Stimulated activated CD8-positive, alpha-beta memory T cell treated with anti-CD3 and anti-CD28 coated beads, Interleukin-12 subunit alpha, Interleukin-12 subunit beta, amount 100 ng/mL, for 24 hours (primary cell): ENCODE measurements at regions not wholly inside any gene's neighbourhood (a gene's known extent, or its start where the extent isn't known, plus 50 kb on each side); places are given as distances from the start of the nearest gene placed in this dataset.
"Not testable (repeated sequence)": the region's sequence is repeated elsewhere in the genome, so short reads cannot be mapped to it uniquely, and the experiment has no call there.

ENCODE experiments used
- DNase-seq: peaks from one replicate; pipeline ENCODE4 v3.0.0-alpha.2; 2020; ENCODE audit errors: extremely low read depth

DNA sequence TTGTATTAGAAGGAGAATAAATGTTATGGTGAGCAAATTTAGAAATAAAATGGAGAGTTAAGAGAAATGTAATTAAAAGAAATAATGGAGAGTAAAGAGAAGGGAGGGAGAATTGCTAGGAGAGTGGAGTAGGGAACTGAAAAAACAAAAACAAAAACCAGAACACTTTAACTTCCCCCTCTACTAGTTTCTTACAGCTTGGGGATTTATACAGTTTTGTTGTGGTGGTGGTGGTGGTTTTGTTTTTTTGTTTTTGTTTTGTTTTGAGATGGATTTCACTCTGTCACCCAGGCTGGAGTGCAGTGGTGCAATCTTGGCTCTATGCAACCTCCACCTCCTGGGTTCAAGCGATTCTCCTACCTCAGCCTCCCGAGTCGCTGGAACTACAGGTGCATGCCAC is 322.4 kb downstream of the TMEM167A start:
- no peak for DNase-seq

DNA sequence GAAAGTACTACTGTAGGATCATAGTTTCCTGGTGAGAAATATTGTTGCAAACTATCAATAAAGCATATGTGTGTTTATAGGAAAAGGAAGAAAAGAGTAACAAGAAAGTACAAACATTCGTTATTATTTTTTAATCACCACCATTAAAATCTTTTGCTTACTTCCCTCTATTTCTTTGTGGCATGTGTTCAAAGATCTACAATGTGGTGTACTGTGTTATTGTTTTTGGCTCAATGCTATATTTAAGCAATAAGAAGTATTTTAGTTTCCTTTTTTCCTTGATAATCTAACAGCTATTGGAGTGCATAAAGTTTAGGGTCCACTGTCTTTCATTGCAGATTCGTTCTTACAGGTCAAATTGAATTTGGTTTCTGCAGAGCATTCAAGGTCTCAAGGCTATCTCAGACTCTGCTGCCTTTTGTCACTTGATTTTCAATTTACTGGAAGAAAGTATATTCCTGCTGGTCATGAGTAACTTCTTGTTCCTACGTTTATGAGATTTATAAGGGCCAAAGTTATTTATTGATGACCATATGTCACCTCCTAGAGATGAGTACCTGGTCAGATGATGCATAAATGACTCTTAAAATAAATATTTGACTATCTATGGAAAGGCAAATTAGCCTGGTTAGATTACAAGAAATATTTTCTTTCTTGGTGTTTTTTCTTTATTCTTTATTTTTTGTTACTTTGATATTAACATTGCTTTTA is 323.0 kb downstream of the TMEM167A start:
- no peak for DNase-seq

DNA sequence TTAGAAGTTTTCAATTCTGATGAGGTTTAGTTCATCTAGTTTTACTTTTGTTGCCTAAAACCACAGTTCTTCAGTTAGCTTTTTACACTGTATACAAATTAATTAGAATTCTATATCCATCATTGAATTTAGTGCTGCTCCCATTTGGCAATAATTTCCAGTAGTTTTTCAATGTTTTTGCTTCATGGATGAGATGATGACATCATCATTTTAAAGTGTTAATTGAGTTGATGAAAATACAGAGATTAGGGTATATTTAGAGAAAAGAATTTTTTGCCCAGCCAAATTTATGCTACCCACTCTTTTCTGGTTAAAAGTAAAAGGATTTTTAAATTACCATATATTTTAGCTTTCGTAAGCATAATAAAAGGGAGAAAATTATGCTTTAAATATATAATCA is 323.8 kb downstream of the TMEM167A start:
- no peak for DNase-seq

- no peak for DNase-seq
Observed at GRCh38 chr5:82749461-82749820, 327.8 kb downstream of the TMEM167A start.

GRCh38 chr5:82748688-82749460 is 328.3 kb downstream of the TMEM167A start:
- DNase-seq = no peak

DNA sequence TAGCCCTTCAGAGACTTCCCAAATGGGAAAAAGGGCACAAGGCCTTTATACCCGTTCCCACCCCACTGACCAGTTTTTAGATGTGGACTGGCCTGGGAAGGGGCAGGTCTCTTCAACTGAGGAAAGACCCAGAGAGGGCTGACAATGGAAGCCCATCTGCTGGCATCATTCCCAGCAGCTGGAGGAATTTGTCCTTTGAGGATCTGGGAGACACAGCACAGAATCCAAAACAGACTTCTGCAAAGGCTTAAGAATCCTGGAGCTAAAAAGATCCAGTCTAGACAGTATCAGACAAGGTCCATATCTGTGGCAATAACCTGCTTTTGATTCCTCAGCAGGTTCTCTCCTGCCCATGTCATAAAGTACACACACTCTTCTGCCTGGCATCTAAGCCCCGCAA is 329.2 kb downstream of the TMEM167A start:
- DNase-seq = no peak

DNA sequence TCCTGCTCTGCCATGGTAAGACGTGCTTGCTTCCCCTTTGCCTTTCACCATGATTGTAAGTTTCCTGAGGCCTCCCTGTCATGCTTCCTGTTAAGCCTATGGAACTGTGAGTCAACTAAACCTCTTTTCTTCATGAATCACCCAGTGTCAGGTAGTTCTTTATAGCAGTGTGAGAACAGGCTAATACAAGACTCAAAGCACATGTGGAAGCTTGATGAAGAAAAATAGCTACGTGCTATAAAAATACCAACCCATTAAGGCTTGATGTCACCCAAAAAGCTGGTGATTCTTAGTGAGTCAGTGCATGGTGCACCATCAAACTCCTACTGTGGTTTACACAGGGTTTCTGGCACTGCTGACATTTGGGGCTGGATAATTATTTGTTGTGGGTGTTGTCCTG is 332.2 kb downstream of the TMEM167A start:
- no peak for DNase-seq

DNA sequence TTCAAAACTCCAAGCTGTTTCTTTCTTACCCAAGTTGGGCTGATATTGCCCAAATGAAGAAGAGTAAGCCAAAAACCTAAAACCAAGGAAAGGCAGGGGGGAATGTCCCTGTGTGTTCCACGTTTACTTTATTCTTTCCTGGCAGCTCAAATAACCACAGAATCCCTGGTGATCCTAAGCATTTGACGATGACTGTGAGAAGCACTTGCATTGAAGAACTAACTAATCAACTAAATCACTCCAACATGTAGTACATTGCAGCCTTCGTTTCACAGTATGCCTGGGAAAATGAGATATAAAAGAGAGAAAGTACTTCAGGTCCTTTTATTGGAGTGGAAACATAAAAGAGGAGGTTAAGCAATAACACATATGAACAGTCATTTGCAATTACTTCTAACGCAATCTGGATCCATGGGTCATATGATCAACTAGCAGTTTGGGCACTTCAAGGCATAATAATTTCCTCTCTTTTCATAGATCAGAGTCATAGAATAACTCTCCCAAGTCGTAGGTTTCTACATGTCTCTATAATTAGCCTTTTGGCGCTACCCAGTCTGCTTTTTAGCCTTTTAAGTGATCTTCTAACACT is 338.4 kb downstream of the TMEM167A start:
- DNase-seq = no peak

DNA sequence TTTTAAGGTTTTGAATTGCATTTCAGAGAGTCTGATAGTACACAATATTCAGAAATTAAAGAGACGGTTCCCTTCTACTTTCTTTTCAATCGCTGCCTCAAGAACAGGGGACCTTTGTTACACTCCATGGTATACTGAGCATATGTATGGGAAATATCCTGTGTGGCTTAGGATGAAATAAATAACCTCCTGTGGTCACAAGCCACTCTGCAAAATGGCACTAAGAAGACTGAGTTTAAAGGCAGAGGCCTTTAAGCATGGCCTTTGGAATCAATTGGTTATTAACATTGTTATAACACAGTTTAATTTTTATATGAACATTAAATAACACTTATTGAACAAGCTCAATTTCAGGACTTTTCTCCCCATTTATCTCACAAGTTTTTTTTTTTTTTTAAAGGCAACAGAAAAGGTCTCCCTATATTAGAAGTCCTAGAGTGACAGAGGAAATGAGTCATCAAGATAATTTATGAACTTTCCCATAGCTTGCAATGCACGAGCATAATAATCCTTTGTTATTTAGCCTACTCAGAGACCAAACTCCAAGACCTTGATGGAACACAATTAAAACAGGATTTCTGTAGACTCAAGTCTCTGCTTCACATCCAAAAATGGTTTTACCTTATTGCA is 341.9 kb downstream of the TMEM167A start:
- DNase-seq = no peak

DNA sequence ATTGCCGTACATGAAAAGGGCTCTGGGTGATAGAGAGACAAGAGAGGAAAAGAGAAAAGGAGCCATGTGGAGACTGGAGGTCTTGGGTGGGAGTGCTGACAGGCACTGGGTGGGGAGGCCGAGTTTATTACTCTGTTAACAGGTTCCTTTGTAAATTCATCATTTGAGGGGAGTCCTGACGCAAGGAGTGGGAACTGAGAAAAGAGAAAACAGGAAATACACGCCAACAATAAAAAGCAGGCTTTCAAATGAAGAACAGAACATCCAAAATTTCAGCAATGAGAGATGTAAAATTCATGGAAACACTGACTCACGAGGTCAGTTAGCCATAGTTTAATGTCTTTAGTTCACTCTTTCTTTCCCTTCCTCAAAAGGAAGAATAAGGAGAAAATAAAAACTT is 342.8 kb downstream of the TMEM167A start:
- DNase-seq = no peak

GRCh38 chr5:82730913-82731312 is 346.3 kb downstream of the TMEM167A start:
- DNase-seq = no peak

- DNase-seq = no peak
Observed at GRCh38 chr5:82728926-82729702, 348.1 kb downstream of the TMEM167A start.

- no peak for DNase-seq
Observed at GRCh38 chr5:82723168-82723567, 354.0 kb downstream of the TMEM167A start.

- no peak for DNase-seq
Observed at GRCh38 chr5:82721087-82721410, 356.1 kb downstream of the TMEM167A start.

DNA sequence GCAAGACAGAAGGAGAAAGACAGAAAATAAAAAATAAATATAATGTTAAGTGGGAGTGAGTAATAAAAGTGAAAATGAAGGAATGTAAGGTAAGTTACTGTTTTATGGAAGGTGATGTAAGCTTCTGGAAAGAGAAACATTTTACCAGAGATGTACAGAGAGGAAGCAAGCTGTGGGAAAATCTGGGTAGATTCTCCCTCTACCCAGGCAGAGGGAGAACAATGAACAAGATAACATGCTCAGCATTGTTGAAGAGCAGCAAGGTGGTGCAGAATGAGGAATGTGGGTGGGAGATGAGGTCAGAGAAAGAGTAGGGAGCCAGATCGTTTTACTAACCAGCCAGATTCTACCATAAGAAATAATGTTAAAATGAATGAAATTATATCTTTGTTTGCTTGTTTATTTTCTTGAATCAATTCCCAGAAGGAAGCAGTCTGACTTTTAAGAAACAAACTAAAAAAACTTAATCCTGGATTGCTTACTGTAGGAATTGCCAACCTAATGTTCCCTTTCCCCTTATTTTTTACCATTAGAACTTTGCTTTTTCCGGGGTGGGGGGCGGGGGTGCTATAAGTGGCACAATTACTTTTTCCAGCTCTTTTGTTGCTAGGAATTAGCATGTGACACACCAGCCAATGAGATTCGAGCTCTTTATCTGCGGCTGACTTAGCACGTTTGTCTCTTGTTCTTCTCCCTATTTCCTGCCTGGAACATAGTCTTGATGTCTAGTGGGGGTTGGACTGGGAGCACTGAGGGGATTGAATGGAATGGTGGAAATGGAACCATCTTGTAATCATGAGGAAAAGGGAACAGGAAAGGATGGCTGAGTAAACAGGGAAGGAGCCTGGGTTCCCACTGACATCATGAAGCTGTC is 356.7 kb downstream of the TMEM167A start:
- DNase-seq = no peak

- no peak for DNase-seq
Observed at GRCh38 chr5:82719368-82719767, 357.8 kb downstream of the TMEM167A start.

- no peak for DNase-seq
Observed at GRCh38 chr5:82717738-82718137, 359.5 kb downstream of the TMEM167A start.

GRCh38 chr5:82714732-82715131 is 362.5 kb downstream of the TMEM167A start:
- not testable (repeated sequence) for DNase-seq

DNA sequence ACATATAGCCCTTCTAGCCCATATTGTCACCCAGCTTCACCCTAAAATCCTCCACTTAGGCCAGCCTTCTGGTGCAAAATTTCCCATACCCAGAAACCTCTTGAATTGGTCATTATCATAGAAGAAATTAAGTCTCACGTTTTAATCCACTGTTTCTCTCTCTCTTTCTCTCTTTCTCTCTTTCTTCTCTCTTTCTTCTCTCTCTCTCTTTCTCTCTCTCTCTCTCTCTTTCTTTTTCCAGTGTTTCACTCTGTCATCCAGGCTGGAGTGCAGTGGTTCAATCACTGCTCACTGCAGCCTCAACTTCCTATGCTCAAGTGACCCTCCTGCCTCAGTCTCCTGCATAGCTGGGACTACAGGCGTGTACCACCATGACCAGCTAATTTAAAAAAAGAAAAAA is 363.4 kb downstream of the TMEM167A start:
- DNase-seq = no peak

DNA sequence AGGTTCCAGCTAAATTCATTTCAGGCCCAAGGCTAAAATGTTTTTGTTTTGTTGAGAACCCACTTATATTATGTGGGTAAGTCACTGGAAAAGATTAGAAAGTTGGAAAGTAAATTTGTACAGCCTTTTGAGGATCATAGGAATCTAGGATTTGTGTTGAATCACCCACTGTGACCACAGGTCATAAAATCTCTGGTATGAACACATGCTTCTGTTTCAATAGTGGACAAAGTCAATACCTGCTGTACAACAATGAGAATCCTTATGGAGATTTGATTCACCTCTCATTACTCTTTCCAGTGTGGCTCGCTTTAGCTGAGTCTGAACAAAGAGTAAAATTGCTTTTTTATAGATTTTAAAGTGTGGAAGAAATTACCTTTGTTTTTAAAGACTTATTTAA is 369.5 kb downstream of the TMEM167A start:
- DNase-seq = no peak

DNA sequence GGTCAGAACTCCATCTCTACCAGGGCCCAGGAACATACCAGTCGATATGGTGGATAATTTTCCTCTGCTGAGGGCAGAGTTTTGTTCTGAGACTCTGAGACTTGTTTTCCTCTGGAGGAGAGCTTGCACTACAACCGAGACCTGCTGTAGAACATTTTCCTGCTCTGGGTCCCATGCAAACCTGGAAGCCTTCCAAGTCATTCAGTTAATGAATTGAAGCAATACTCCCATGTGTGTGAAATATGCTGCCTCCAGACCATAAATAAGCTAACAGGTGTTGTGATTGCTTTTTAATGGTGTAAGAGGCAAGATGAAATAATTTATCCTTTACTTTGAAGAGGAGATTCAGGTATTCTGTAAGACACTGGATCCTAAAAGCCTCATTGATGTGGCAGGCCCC is 372.8 kb downstream of the TMEM167A start:
- DNase-seq = no peak
